HEK293 (cell line): ENCODE measurements at regions not wholly inside any gene's neighbourhood (a gene's known extent, or its start where the extent isn't known, plus 50 kb on each side); places are given as distances from the start of the nearest gene placed in this dataset.

Experiments used
- AEBP2 ChIP-seq: fragments of 450-650 bp; formaldehyde crosslinking; IDR thresholded peaks from 2 replicates; pipeline ENCODE4 v1.5.1; 2016; ENCODE audit warnings: missing biosample characterization, missing genetic modification characterization, borderline replicate concordance
- CTCF ChIP-seq: fragments of 450-650 bp; formaldehyde crosslinking; IDR thresholded peaks from 2 replicates; pipeline ENCODE4 v1.5.1; 2016; ENCODE audit warnings: missing biosample characterization, missing genetic modification characterization
- GLIS1 ChIP-seq: fragments of 450-650 bp; formaldehyde crosslinking; IDR thresholded peaks from 2 replicates; pipeline ENCODE4 v1.5.1; 2016; ENCODE audit warnings: missing biosample characterization, missing genetic modification characterization
- ZBTB44 ChIP-seq: fragments of 450-650 bp; IDR thresholded peaks from 2 replicates; pipeline ENCODE4 v1.5.1; 2018; ENCODE audit warnings: missing biosample characterization, mild to moderate bottlenecking, missing genetic modification characterization
- ZBTB48 ChIP-seq: fragments of 450-650 bp; formaldehyde crosslinking; IDR thresholded peaks from 2 replicates; pipeline ENCODE4 v1.5.1; 2016; ENCODE audit warnings: missing biosample characterization, missing genetic modification characterization
- ZBTB8A ChIP-seq: fragments of 450-650 bp; formaldehyde crosslinking; IDR thresholded peaks from 2 replicates; pipeline ENCODE4 v1.5.1; 2016; ENCODE audit warnings: missing biosample characterization, missing genetic modification characterization
- ZNF114 ChIP-seq: fragments of 450-650 bp; formaldehyde crosslinking; IDR thresholded peaks from 2 replicates; pipeline ENCODE4 v1.5.0; 2017; ENCODE audit warnings: missing biosample characterization, missing genetic modification characterization
- ZNF274 ChIP-seq, 2 experiments: fragments of 200-500 bp in 1 of 2; fragments of 450-650 bp in 1 of 2; sonication (Bioruptor generic) in 1 of 2; formaldehyde crosslinking in 1 of 2; IDR thresholded peaks; 2 replicates each; pipeline versions ENCODE4 v1.5.1 to v1.6.1; 2014 to 2016; ENCODE audit warnings: borderline replicate concordance in 1 of 2, inconsistent platforms in 1 of 2, low read length in 1 of 2, missing biosample characterization in 1 of 2, missing genetic modification characterization in 1 of 2
- ZNF501 ChIP-seq: fragments of 450-650 bp; formaldehyde crosslinking; IDR thresholded peaks from 2 replicates; pipeline ENCODE4 v1.5.1; 2016; ENCODE audit warnings: missing biosample characterization, missing genetic modification characterization
- ZNF704 ChIP-seq: fragments of 450-650 bp; formaldehyde crosslinking; IDR thresholded peaks from 2 replicates; pipeline ENCODE4 v1.5.1; 2016; ENCODE audit warnings: missing biosample characterization, missing genetic modification characterization

- TF ChIP-seq ZNF114 (tag by site-specific recombination), result no peak
- no peak for TF ChIP-seq ZNF274 (IDR thresholded peaks at IDR 0.05; ENCODE audit: low read length)
- no peak for TF ChIP-seq ZNF274 (tag by site-specific recombination; IDR thresholded peaks at IDR 0.05; ENCODE audit: borderline replicate concordance)
- TF ChIP-seq AEBP2 (tag by site-specific recombination), result no peak
- TF ChIP-seq ZBTB8A, result no peak
- no peak for TF ChIP-seq GLIS1 (tag by site-specific recombination)
- TF ChIP-seq ZBTB44 (tag by site-specific recombination), result no peak
- TF ChIP-seq ZBTB48 (tag by site-specific recombination), result no peak
- no peak for TF ChIP-seq ZNF704
- TF ChIP-seq CTCF (tag by site-specific recombination), result no peak
- TF ChIP-seq ZNF501 (tag by site-specific recombination), result no peak
Observed at GRCh38 chr4:156661555-156661954, 310.0 kb downstream of the PDGFC start.
